ENCODE measurements at regions not wholly inside any gene's neighbourhood (a gene's known extent, or its start where the extent isn't known, plus 50 kb on each side); places are given as distances from the start of the nearest gene placed in this dataset.

GRCh38 chr4:10753336-10753735, 68.8 kb upstream of the CLNK start:
- no peaks in the 10 kb centered on the region for H3K36me3 ChIP-seq (ENCODE audit: insufficient read depth, insufficient read length, low read length)
- no peak for DNase-seq (ENCODE audit: low read depth, low spot score)
- H3K4me1 ChIP-seq (ENCODE audit: insufficient read depth, insufficient read length) = no peaks in the 10 kb centered on the region
- no peak overlapping the region for H3K4me3 ChIP-seq (ENCODE audit: insufficient read length, low read depth)
- H3K9me3 ChIP-seq (ENCODE audit: insufficient read depth, low read length) = no peaks in the 10 kb centered on the region
- H3K27me3 ChIP-seq (ENCODE audit: insufficient read depth, insufficient read length) = no peaks in the 10 kb centered on the region
- no peak overlapping the region for H3K9ac ChIP-seq (ENCODE audit: insufficient read length, low read depth)
- TF ChIP-seq YY1 (IDR thresholded peaks at IDR 0.05; ENCODE audit: insufficient read depth, insufficient read length) (no peak), SUZ12 (IDR thresholded peaks at IDR 0.05; ENCODE audit: extremely low read depth, insufficient read depth, insufficient read length) (no peak), ZNF274 (IDR thresholded peaks at IDR 0.05; ENCODE audit: low read depth, low read length) (no peak)

DNA sequence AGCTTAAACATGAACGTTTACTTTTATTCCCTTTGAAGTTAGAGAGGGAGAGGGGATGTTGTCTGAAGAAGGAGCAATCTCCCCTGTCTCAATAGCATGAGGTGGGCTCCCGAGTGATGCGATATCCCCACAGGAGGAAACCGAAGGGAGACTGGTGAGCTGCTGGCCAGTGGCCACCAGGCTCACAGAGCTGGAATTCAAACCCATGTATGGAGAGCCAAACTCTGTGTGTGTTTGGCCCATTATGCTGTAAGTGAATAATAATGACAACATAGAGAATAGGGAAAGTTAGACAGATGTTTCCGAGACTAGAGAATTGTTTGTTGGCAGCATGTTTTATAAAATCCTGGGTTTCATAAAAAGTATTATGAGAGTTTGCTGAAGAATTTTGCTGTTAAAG, 66.1 kb upstream of the CLNK start:
- Histone ChIP-seq H3K27me3 (ENCODE audit: insufficient read depth, insufficient read length) (no peaks in the 10 kb centered on the region), H3K4me3 (ENCODE audit: insufficient read length, low read depth) (no peak overlapping the region), H3K4me1 (ENCODE audit: insufficient read depth, insufficient read length) (no peaks in the 10 kb centered on the region), H3K36me3 (ENCODE audit: insufficient read depth, insufficient read length, low read length) (no peaks in the 10 kb centered on the region), H3K9ac (ENCODE audit: insufficient read length, low read depth) (no peak overlapping the region), H3K9me3 (ENCODE audit: insufficient read depth, low read length) (no peaks in the 10 kb centered on the region)
- DNase-seq (ENCODE audit: low read depth, low spot score) = no peak
- TF ChIP-seq YY1 (IDR thresholded peaks at IDR 0.05; ENCODE audit: insufficient read depth, insufficient read length) = no peak

DNA sequence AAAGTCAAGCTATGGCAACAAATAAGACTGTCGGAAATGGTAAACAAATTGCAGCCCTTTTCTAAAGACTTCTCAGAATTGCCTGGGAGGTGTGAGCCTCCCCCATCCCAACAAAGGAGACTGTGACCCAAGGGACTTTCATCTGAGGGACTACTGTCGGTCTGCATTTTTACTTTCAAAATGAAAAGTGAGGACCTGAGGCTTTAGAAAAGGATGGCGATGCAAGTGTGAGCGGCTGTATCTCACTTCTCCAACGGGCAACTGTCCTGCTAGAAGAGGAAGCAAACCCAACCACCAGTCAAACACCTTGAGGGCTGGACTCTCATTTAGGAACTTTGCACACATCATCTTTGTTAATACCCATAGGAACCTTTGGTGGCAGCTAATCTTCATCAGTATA, 62.6 kb upstream of the CLNK start:
- no peak for TF ChIP-seq ZNF274 (IDR thresholded peaks at IDR 0.05; ENCODE audit: low read depth, low read length)
- no peak for TF ChIP-seq YY1 (IDR thresholded peaks at IDR 0.05; ENCODE audit: insufficient read depth, insufficient read length)
- TF ChIP-seq SUZ12 (IDR thresholded peaks at IDR 0.05; ENCODE audit: extremely low read depth, insufficient read depth, insufficient read length) = no peak

DNA sequence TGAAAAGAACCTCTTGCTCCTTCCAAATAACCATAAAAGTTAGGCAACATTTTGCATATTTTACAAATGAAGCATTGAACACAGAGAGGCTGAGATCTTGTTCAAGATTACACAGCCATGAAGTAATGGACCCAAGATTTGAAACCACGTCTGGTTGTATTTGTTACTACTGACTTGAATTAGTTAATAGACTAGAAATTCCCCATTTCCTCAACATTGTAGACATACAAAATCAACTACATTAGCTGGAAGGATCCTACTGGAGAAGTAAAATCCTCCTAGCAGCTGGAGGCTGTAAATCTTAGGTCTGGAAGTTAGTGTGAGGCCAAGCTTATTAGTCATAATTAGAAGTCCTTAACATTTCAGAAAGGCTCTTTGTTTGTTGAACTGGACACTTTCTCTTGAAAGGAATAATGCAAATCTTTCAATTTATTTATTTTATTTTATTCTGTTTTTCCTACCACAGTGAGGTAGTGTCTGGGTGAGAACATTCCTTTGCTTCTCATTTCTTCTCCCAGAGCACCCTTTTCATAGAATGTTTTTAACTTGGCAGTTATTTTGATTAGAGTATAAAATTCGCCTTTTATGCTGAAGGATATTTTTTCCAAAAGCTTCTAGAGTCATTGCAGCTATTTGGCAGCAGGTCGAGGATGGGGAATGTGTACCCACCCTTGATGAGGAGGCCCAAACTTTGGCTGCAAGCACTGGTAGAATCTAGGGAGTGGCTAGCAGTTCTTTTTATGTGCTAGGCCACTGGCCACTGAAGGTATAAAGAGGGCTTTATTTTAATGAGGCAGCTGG, 62.0 kb upstream of the CLNK start:
- H3K27me3 ChIP-seq (ENCODE audit: insufficient read depth, insufficient read length) = no peaks in the 10 kb centered on the region
- H3K9ac ChIP-seq (ENCODE audit: insufficient read length, low read depth) = no peak overlapping the region
- no peaks in the 10 kb centered on the region for H3K4me1 ChIP-seq (ENCODE audit: insufficient read depth, insufficient read length)
- no peak for TF ChIP-seq ZNF274 (IDR thresholded peaks at IDR 0.05; ENCODE audit: low read depth, low read length)
- TF ChIP-seq SUZ12 (IDR thresholded peaks at IDR 0.05; ENCODE audit: extremely low read depth, insufficient read depth, insufficient read length) = no peak
- no peak for TF ChIP-seq YY1 (IDR thresholded peaks at IDR 0.05; ENCODE audit: insufficient read depth, insufficient read length)
- H3K4me3 ChIP-seq (ENCODE audit: insufficient read length, low read depth) = no peak overlapping the region
- DNase-seq (ENCODE audit: low read depth, low spot score) = no peak
- no peaks in the 10 kb centered on the region for H3K36me3 ChIP-seq (ENCODE audit: insufficient read depth, insufficient read length, low read length)
- no peaks in the 10 kb centered on the region for H3K9me3 ChIP-seq (ENCODE audit: insufficient read depth, low read length)

More for the DNA sequence above, 62.6 kb upstream of the CLNK start:
- Histone ChIP-seq H3K36me3 (ENCODE audit: insufficient read depth, insufficient read length, low read length) (no peaks in the 10 kb centered on the region), H3K9me3 (ENCODE audit: insufficient read depth, low read length) (no peaks in the 10 kb centered on the region), H3K27me3 (ENCODE audit: insufficient read depth, insufficient read length) (no peaks in the 10 kb centered on the region), H3K9ac (ENCODE audit: insufficient read length, low read depth) (no peak overlapping the region), H3K4me1 (ENCODE audit: insufficient read depth, insufficient read length) (no peaks in the 10 kb centered on the region), H3K4me3 (ENCODE audit: insufficient read length, low read depth) (no peak overlapping the region)
- DNase-seq (ENCODE audit: low read depth, low spot score) = no peak

DNA sequence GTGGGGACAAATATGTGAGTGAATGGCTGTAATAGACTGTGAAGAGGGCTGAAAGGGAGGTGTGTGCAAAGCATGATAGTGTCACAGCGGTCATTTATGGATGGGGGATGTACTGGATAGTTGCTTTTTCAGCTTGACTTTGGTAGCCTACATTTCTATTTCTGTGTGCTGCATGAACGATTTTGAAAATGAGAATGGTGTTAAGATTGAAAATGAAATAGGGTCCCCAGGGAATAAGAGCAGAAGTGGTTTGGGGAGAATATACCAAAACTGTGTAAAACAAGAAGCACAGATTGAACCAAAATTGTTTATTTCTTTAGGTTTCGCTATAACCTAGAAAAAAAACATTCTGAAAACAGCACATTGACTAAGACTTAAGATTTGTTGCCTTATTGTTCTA, 58.8 kb upstream of the CLNK start:
- Histone ChIP-seq H3K36me3 (ENCODE audit: insufficient read depth, insufficient read length, low read length) (no peaks in the 10 kb centered on the region), H3K4me3 (ENCODE audit: insufficient read length, low read depth) (no peak overlapping the region), H3K9me3 (ENCODE audit: insufficient read depth, low read length) (no peaks in the 10 kb centered on the region), H3K27me3 (ENCODE audit: insufficient read depth, insufficient read length) (no peaks in the 10 kb centered on the region), H3K4me1 (ENCODE audit: insufficient read depth, insufficient read length) (no peaks in the 10 kb centered on the region), H3K9ac (ENCODE audit: insufficient read length, low read depth) (no peak overlapping the region)
- no peak for DNase-seq (ENCODE audit: low read depth, low spot score)
- TF ChIP-seq YY1 (IDR thresholded peaks at IDR 0.05; ENCODE audit: insufficient read depth, insufficient read length) = no peak
- no peak for TF ChIP-seq SUZ12 (IDR thresholded peaks at IDR 0.05; ENCODE audit: extremely low read depth, insufficient read depth, insufficient read length)
- TF ChIP-seq ZNF274 (IDR thresholded peaks at IDR 0.05; ENCODE audit: low read depth, low read length) = no peak

GRCh38 chr4:10741961-10742699, 57.6 kb upstream of the CLNK start:
- Histone ChIP-seq H3K4me3 (ENCODE audit: insufficient read length, low read depth) (no peak overlapping the region), H3K9ac (ENCODE audit: insufficient read length, low read depth) (no peak overlapping the region), H3K4me1 (ENCODE audit: insufficient read depth, insufficient read length) (no peaks in the 10 kb centered on the region), H3K9me3 (ENCODE audit: insufficient read depth, low read length) (no peaks in the 10 kb centered on the region), H3K36me3 (ENCODE audit: insufficient read depth, insufficient read length, low read length) (no peaks in the 10 kb centered on the region), H3K27me3 (ENCODE audit: insufficient read depth, insufficient read length) (no peaks in the 10 kb centered on the region)
- TF ChIP-seq YY1 (IDR thresholded peaks at IDR 0.05; ENCODE audit: insufficient read depth, insufficient read length) = no peak
- TF ChIP-seq SUZ12 (IDR thresholded peaks at IDR 0.05; ENCODE audit: extremely low read depth, insufficient read depth, insufficient read length) = no peak
- TF ChIP-seq ZNF274 (IDR thresholded peaks at IDR 0.05; ENCODE audit: low read depth, low read length) = no peak
- DNase-seq (ENCODE audit: low read depth, low spot score) = no peak

GRCh38 chr4:10740891-10741620, 56.5 kb upstream of the CLNK start:
- Histone ChIP-seq H3K9ac (ENCODE audit: insufficient read length, low read depth) (no peak overlapping the region), H3K4me3 (ENCODE audit: insufficient read length, low read depth) (no peak overlapping the region), H3K9me3 (ENCODE audit: insufficient read depth, low read length) (no peaks in the 10 kb centered on the region), H3K36me3 (ENCODE audit: insufficient read depth, insufficient read length, low read length) (no peaks in the 10 kb centered on the region), H3K27me3 (ENCODE audit: insufficient read depth, insufficient read length) (no peaks in the 10 kb centered on the region), H3K4me1 (ENCODE audit: insufficient read depth, insufficient read length) (no peaks in the 10 kb centered on the region)
- DNase-seq (ENCODE audit: low read depth, low spot score) = no peak
- TF ChIP-seq YY1 (IDR thresholded peaks at IDR 0.05; ENCODE audit: insufficient read depth, insufficient read length) = no peak
- TF ChIP-seq ZNF274 (IDR thresholded peaks at IDR 0.05; ENCODE audit: low read depth, low read length) = no peak
- TF ChIP-seq SUZ12 (IDR thresholded peaks at IDR 0.05; ENCODE audit: extremely low read depth, insufficient read depth, insufficient read length) = no peak

All from NT2/D1 (cell line).